Cardiac fibroblast (primary cell): ENCODE measurements at regions not wholly inside any gene's neighbourhood (a gene's known extent, or its start where the extent isn't known, plus 50 kb on each side); places are given as distances from the start of the nearest gene placed in this dataset.

Experiments
- DNase-seq, 2 donors: peaks; one replicate each; pipeline versions ENCODE4 v3.0.0 to v3.0.0-alpha.2; 2010; ENCODE audit warnings: low read depth in 2 of 2
- H3K4me3 ChIP-seq, 2 donors: replicated peaks in 1 of 2; 1 replicate in 1 of 2; 2 replicates in 1 of 2; pipeline ENCODE4 v1.5.1; 2011; ENCODE audit warnings: low read depth in 2 of 2, low read length in 2 of 2, mild to moderate bottlenecking in 2 of 2, moderate library complexity in 1 of 2
- CTCF ChIP-seq: IDR thresholded peaks from one replicate; pipeline ENCODE4 v1.5.1; 2011; ENCODE audit warnings: low read depth, mild to moderate bottlenecking, low read length, inconsistent platforms

DNA sequence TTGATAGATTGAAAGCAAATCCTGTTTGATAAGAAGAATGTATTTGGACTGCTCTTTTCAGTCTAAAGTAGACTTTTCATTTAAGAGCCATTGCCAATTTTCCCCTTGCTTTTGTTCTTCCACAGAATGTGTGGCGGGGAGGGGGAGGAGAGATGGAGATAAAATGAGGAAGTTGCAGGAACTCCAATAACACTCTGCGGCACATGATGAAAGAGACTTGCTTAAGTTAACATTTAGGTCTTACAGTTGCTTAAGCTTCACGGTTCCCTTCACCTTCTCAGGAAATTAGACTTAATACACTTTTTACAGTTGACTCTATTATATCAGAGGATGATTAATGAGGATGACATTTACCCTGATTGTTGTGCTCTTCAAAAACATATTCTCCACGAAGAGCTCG is 537.3 kb downstream of the TMTC2 start:
- TF ChIP-seq CTCF, result no peak
- H3K4me3 ChIP-seq, result no peak overlapping the region
- no peak for DNase-seq

GRCh38 chr12:83220774-83221173 is 534.1 kb downstream of the TMTC2 start:
- no peak for TF ChIP-seq CTCF
- no peak overlapping the region for H3K4me3 ChIP-seq
- DNase-seq, result no peak

- no peak for TF ChIP-seq CTCF
- no peak for DNase-seq
- no peak overlapping the region for H3K4me3 ChIP-seq
Observed at GRCh38 chr12:83216230-83216629, 529.5 kb downstream of the TMTC2 start.

- TF ChIP-seq CTCF, result no peak
- H3K4me3 ChIP-seq, result no peak overlapping the region
- DNase-seq, result no peak
Observed at GRCh38 chr12:83214185-83214584, 527.5 kb downstream of the TMTC2 start.

DNA sequence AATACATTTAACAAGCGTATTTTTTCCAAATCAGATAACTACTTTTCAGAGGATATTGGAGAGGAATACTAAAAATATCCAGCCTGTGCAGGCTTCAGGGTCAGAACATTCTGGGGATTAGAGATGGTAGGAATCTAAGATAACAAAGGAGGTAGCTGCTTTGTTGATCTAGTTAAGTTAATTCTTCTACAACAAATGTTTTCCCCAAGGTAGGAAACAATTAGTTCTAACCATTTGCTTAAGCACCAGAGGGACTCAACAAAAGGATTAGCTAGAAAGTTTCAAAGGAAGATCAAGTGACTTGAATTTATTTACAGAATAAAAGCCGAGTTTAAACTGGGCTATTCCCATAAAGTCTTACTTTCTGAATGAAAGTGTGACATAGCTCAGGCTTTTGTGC is 524.2 kb downstream of the TMTC2 start:
- H3K4me3 ChIP-seq, result no peak overlapping the region
- no peak for TF ChIP-seq CTCF
- DNase-seq, result no peak

DNA sequence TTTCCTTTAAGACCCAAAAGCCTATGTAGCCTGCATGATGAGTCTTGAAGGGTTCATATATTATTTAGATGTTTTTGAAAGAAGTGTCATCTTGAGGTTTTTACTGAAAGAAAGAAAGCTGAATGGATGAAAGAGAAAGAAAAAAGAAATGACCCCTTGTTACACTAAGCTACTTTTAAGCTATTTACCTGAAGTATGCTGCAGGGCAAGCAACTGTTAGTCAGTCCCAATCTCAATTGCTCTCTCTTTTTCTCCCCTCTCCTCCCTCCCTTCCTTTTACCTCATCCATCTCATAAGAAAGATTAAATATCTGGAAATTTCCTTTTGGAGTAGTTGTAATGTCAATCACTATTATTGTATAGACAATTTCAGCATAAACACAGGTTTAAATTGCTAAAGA is 512.4 kb downstream of the TMTC2 start:
- no peak for DNase-seq
- H3K4me3 ChIP-seq, result no peak overlapping the region
- no peak for TF ChIP-seq CTCF

- H3K4me3 ChIP-seq, result no peak overlapping the region
- no peak for TF ChIP-seq CTCF
- no peak for DNase-seq
Observed at GRCh38 chr12:83198291-83199015, 511.7 kb downstream of the TMTC2 start.
